Mesothelial cell of epicardium (in vitro differentiated cells): ENCODE measurements at regions not wholly inside any gene's neighbourhood (a gene's known extent, or its start where the extent isn't known, plus 50 kb on each side); places are given as distances from the start of the nearest gene placed in this dataset.

Source experiments
- DNase-seq, 2 experiments: peaks; one replicate each; pipeline ENCODE4 v3.0.0; 2021; ENCODE audit warnings: low spot score in 2 of 2; ENCODE audit not compliant: unreplicated experiment in 2 of 2
- H3K27ac Mint-ChIP-seq: 2 replicates; pipeline ENCODE4 v1.8.0; 2021; ENCODE audit warnings: mixed read lengths
- H3K27me3 Mint-ChIP-seq: 2 replicates; pipeline ENCODE4 v1.8.0; 2021; ENCODE audit warnings: low read depth, mixed read lengths
- H3K36me3 Mint-ChIP-seq: 2 replicates; pipeline ENCODE4 v1.8.0; 2021; ENCODE audit warnings: mixed read lengths
- H3K4me1 Mint-ChIP-seq: 2 replicates; pipeline ENCODE4 v1.8.0; 2021; ENCODE audit warnings: mixed read lengths
- H3K4me3 Mint-ChIP-seq: 2 replicates; pipeline ENCODE4 v1.8.0; 2021; ENCODE audit warnings: mild to moderate bottlenecking, moderate library complexity, mixed read lengths
- H3K9me3 Mint-ChIP-seq: 2 replicates; pipeline ENCODE4 v1.8.0; 2021; ENCODE audit warnings: mixed read lengths
- TF ChIP-seq, protein P1 (sequence below): fragments of 200-600 bp; sonication (generic); IDR thresholded peaks from one replicate; pipeline ENCODE4 v1.5.0; 2021; ENCODE audit warnings: antibody characterized with exemption; ENCODE audit not compliant: unreplicated experiment

DNA sequence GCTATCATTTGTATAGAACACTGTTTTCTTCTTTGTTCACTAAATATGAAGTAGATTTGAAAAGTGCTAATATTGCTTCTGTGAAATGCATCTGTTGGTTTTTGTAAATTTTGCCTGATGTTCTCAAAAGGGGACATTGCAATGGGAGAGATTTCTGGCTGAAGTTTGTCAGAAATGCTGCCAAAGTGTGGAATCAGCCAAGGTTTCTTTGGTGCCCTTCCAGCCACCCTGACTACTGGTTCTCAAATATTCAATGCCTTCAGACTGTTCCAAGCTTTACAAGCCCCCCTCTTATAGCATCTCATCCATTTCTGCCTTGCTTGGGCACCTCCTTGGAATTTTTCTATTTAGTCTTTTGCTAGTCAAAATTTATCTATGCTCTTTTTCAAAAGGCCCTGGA is 60.6 kb upstream of the TMLHE start:
- Mint-ChIP-seq H3K36me3 (no peaks in the 10 kb centered on the region), H3K4me1 (no peaks in the 10 kb centered on the region), H3K27me3 (no peaks in the 10 kb centered on the region), H3K27ac (no peak overlapping the region), H3K4me3 (no peak overlapping the region), H3K9me3 (peaks cover 39% of the 10 kb centered on the region)
- TF ChIP-seq, protein P1, sequence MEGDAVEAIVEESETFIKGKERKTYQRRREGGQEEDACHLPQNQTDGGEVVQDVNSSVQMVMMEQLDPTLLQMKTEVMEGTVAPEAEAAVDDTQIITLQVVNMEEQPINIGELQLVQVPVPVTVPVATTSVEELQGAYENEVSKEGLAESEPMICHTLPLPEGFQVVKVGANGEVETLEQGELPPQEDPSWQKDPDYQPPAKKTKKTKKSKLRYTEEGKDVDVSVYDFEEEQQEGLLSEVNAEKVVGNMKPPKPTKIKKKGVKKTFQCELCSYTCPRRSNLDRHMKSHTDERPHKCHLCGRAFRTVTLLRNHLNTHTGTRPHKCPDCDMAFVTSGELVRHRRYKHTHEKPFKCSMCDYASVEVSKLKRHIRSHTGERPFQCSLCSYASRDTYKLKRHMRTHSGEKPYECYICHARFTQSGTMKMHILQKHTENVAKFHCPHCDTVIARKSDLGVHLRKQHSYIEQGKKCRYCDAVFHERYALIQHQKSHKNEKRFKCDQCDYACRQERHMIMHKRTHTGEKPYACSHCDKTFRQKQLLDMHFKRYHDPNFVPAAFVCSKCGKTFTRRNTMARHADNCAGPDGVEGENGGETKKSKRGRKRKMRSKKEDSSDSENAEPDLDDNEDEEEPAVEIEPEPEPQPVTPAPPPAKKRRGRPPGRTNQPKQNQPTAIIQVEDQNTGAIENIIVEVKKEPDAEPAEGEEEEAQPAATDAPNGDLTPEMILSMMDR, result no peak
- DNase-seq, result no peak

DNA sequence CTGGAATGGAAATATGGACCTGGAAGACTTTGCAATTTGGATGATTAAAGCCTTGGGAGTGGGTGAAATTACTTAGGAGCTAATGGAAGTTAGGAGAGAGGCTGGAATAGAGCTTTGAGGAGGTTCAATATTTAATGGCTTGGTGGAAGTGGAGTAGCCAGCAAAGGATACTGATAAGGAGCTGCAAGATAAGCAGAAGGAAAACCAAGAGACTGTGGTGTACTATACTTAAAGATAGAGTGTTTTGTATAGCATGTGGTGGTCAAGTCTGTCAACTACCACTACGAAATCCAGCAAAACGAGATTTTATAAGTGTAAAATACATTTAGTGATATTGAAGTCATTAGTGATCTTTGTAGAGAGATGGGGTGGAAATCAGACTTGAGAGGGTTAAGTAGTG is 54.0 kb upstream of the TMLHE start:
- H3K27ac Mint-ChIP-seq, result no peak overlapping the region
- no peaks in the 10 kb centered on the region for H3K36me3 Mint-ChIP-seq
- peaks cover 44% of the 10 kb centered on the region for H3K9me3 Mint-ChIP-seq
- DNase-seq, result no peak
- TF ChIP-seq, protein P1, result no peak
- H3K27me3 Mint-ChIP-seq, result no peaks in the 10 kb centered on the region
- no peaks in the 10 kb centered on the region for H3K4me1 Mint-ChIP-seq
- no peak overlapping the region for H3K4me3 Mint-ChIP-seq
